HEK293 (cell line): ENCODE measurements at regions not wholly inside any gene's neighbourhood (a gene's known extent, or its start where the extent isn't known, plus 50 kb on each side); places are given as distances from the start of the nearest gene placed in this dataset.

Experiments
- CTCF ChIA-PET: fragments of 350-600 bp; formaldehyde crosslinking; extraction: SDS; loops from one replicate; lab custom pipeline; 2021; ENCODE audit warnings: antibody characterized with exemption; lab: Yijun Ruan, JAX
- POLR2A ChIA-PET: fragments of 300-600 bp; formaldehyde crosslinking; extraction: SDS; loops from one replicate; lab custom pipeline; 2020; ENCODE audit warnings: antibody characterized with exemption, inconsistent platforms; lab: Yijun Ruan, JAX
- H3K27ac ChIP-seq: fragments of 200-500 bp; sonication (Bioruptor generic); 2 replicates; pipeline ENCODE4 v1.5.1; 2014; ENCODE audit warnings: low read depth, low read length, control low read depth, inconsistent platforms; ENCODE audit errors: extremely low read depth
- H3K36me3 ChIP-seq, 2 experiments: fragments of 200-500 bp in 1 of 2; sonication (Bioruptor generic) in 1 of 2; 1 replicate in 1 of 2; 2 replicates in 1 of 2; pipeline ENCODE4 v1.5.1; 2014 to 2017; ENCODE audit warnings: inconsistent platforms in 2 of 2, low read length in 2 of 2; ENCODE audit not compliant: control insufficient read depth in 2 of 2, insufficient read depth in 1 of 2
- H3K4me1 ChIP-seq: fragments of 200-500 bp; sonication (Bioruptor generic); 2 replicates; pipeline ENCODE4 v1.5.1; 2014; ENCODE audit warnings: mild to moderate bottlenecking, low read length, inconsistent platforms; ENCODE audit not compliant: control insufficient read depth, insufficient read depth
- H3K4me3 ChIP-seq: 2 replicates; pipeline ENCODE4 v1.5.1; 2011; ENCODE audit warnings: low read depth, mild to moderate bottlenecking, control low read depth, low read length, moderate library complexity
- H3K9me3 ChIP-seq: fragments of 200-500 bp; sonication (Bioruptor generic); 2 replicates; pipeline ENCODE4 v1.5.1; 2014; ENCODE audit warnings: low read depth, low read length, inconsistent platforms; ENCODE audit not compliant: control insufficient read depth, insufficient read depth
- BCL11A ChIP-seq: fragments of 450-650 bp; formaldehyde crosslinking; IDR thresholded peaks from 2 replicates; pipeline ENCODE4 v1.5.1; 2016; ENCODE audit warnings: low read depth, missing biosample characterization, missing genetic modification characterization
- KLF17 ChIP-seq: fragments of 450-650 bp; formaldehyde crosslinking; IDR thresholded peaks from 2 replicates; pipeline ENCODE4 v1.5.1; 2016; ENCODE audit warnings: missing biosample characterization, missing genetic modification characterization
- MZF1 ChIP-seq: fragments of 450-650 bp; formaldehyde crosslinking; IDR thresholded peaks from 2 replicates; pipeline ENCODE4 v1.5.1; 2017; ENCODE audit warnings: missing biosample characterization, missing genetic modification characterization, borderline replicate concordance
- SCRT2 ChIP-seq: fragments of 450-650 bp; formaldehyde crosslinking; IDR thresholded peaks from 2 replicates; pipeline ENCODE4 v1.5.1; 2016; ENCODE audit warnings: missing biosample characterization, missing genetic modification characterization
- WT1 ChIP-seq: fragments of 450-650 bp; formaldehyde crosslinking; IDR thresholded peaks from 2 replicates; pipeline ENCODE4 v1.5.1; 2016; ENCODE audit warnings: missing biosample characterization, missing genetic modification characterization
- ZBTB11 ChIP-seq: fragments of 450-650 bp; formaldehyde crosslinking; conservative IDR thresholded peaks from 2 replicates; pipeline ENCODE4 v1.5.1; 2016; ENCODE audit warnings: low read depth, missing biosample characterization, missing genetic modification characterization
- ZBTB21 ChIP-seq: fragments of 450-650 bp; formaldehyde crosslinking; IDR thresholded peaks from 2 replicates; pipeline ENCODE4 v1.5.1; 2017; ENCODE audit warnings: missing biosample characterization, missing genetic modification characterization
- ZNF214 ChIP-seq: fragments of 450-650 bp; formaldehyde crosslinking; IDR thresholded peaks from 2 replicates; pipeline ENCODE4 v1.5.1; 2017; ENCODE audit warnings: missing biosample characterization, mild to moderate bottlenecking, missing genetic modification characterization, borderline replicate concordance
- ZNF274 ChIP-seq, 2 experiments: fragments of 200-500 bp in 1 of 2; fragments of 450-650 bp in 1 of 2; sonication (Bioruptor generic) in 1 of 2; formaldehyde crosslinking in 1 of 2; IDR thresholded peaks; 2 replicates each; pipeline versions ENCODE4 v1.5.1 to v1.6.1; 2014 to 2016; ENCODE audit warnings: borderline replicate concordance in 1 of 2, inconsistent platforms in 1 of 2, low read length in 1 of 2, missing biosample characterization in 1 of 2, missing genetic modification characterization in 1 of 2
- ZNF394 ChIP-seq: fragments of 450-650 bp; formaldehyde crosslinking; IDR thresholded peaks from 2 replicates; pipeline ENCODE4 v1.5.1; 2016; ENCODE audit warnings: missing biosample characterization, missing genetic modification characterization, mild to moderate bottlenecking, moderate library complexity, borderline replicate concordance
- ZNF449 ChIP-seq: fragments of 450-650 bp; formaldehyde crosslinking; IDR thresholded peaks from 2 replicates; pipeline ENCODE4 v1.5.1; 2017; ENCODE audit warnings: missing biosample characterization, mild to moderate bottlenecking, missing genetic modification characterization, moderate library complexity
- ZNF530 ChIP-seq: fragments of 450-650 bp; formaldehyde crosslinking; IDR thresholded peaks from 2 replicates; pipeline ENCODE4 v1.5.1; 2016; ENCODE audit warnings: low read depth, missing biosample characterization, missing genetic modification characterization
- ZNF629 ChIP-seq: fragments of 450-650 bp; formaldehyde crosslinking; IDR thresholded peaks from 2 replicates; pipeline ENCODE4 v1.5.1; 2017; ENCODE audit warnings: missing biosample characterization, missing genetic modification characterization
- ZNF692 ChIP-seq: fragments of 450-650 bp; formaldehyde crosslinking; IDR thresholded peaks from 2 replicates; pipeline ENCODE4 v1.5.1; 2016; ENCODE audit warnings: missing biosample characterization, missing genetic modification characterization
- ZNF704 ChIP-seq: fragments of 450-650 bp; formaldehyde crosslinking; IDR thresholded peaks from 2 replicates; pipeline ENCODE4 v1.5.1; 2016; ENCODE audit warnings: missing biosample characterization, missing genetic modification characterization
- TF ChIP-seq, protein P1 (sequence below): fragments of 450-650 bp; formaldehyde crosslinking; IDR thresholded peaks from 2 replicates; pipeline ENCODE4 v1.5.1; 2016; ENCODE audit warnings: missing biosample characterization, missing genetic modification characterization

DNA sequence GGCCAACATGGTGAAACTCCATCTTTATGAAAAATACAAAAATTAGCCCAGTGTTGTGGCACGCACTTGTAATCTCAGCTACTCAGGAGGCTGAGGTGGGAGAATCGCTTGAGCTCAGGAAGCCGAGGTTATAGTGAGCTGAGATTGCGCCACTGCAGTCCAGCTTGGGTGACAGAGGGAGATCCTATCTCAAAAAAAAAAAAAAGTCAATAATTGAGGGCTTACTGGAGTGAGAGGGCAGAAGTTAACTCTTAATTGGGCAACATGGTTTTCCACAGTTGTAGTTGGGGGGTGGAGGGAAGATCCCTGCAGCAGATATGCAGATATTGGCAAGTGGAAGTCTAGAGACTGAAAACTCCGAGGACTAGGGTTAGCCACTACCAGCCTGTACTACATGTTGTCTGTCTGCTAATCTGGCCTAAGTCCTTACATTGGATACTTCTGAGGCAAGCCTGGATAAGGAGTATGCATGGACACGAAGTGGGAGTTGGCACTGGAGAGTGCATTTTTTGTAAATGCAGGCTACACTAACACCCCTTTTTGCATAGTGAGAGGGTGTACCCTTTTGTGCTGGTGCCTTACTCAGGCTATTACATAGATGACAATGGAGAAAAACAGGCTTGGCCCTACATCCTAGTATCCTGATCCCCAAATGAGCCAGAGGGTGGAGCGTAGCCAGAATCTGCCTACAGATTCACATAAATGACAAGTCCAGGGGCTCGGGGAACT is 89.0 kb upstream of the NIPBL start (continued):
- no peak for TF ChIP-seq ZNF449 (tag by site-specific recombination)
- no peak for TF ChIP-seq ZNF530 (tag by site-specific recombination)
- TF ChIP-seq, all 188 proteins: peak for 0

DNA sequence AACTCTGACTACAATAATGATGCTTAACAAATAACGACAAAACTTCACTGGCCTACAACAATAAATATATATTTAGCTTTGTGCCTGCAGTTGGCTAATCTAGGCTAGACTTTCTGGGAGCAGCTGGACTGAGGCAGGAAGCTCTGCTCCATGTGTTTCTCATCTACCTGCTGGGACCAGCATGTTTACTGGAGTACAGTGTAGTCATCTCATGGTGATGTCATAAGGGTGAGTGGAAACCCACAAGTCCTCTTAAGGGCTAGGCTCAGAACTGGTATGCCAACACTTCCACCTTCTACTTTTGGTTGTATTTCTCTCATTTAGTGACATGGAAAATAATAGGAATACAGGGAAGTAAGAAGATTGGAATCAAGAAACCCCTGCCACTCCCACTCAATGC is 85.7 kb upstream of the NIPBL start:
- H3K9me3 ChIP-seq: no peaks in the 10 kb centered on the region
- no peaks in the 10 kb centered on the region for H3K4me1 ChIP-seq
- no peak overlapping the region for H3K27ac ChIP-seq
- TF ChIP-seq KLF17 (peak; percentile 16; the same call in 1 of the 2 replicates), BCL11A (no peak), SCRT2 (tag by site-specific recombination) (peak; percentile 17; the same call in 1 of the 2 replicates), ZNF394 (0 out of 2 replicates have a peak, but pooled peaks have one; percentile 26), ZNF214 (tag by site-specific recombination) (no peak), ZBTB21 (tag by site-specific recombination) (peak; percentile 59; the same call in 1 of the 2 replicates), ZNF692 (tag by site-specific recombination) (0 out of 2 replicates have a peak, but pooled peaks have one; percentile 28), WT1 (tag by site-specific recombination) (no peak), ZNF629 (peak; percentile 37; the same call in 1 of the 2 replicates)
- CTCF ChIA-PET: interaction anchor here (0.6 kb wide), 1 partner anchor 52 kb away, joined by 3 read pairs; no protein-coding TSS in a partner anchor
- POLR2A ChIA-PET: no interaction called here
- H3K36me3 ChIP-seq: no peaks in the 10 kb centered on the region
- no peak overlapping the region for H3K4me3 ChIP-seq

GRCh38 chr5:36792560-36793180 is 83.9 kb upstream of the NIPBL start:
- Histone ChIP-seq H3K9me3 (no peaks in the 10 kb centered on the region), H3K36me3 (no peaks in the 10 kb centered on the region), H3K4me3 (no peak overlapping the region), H3K27ac (no peak overlapping the region)
- TF ChIP-seq ZBTB11 (tag by site-specific recombination): no peak
- TF ChIP-seq ZNF704 (tag by site-specific recombination): no peak
- TF ChIP-seq ZNF274 (IDR thresholded peaks at IDR 0.05; ENCODE audit: low read length): no peak
- no peak for TF ChIP-seq ZNF274 (tag by site-specific recombination; IDR thresholded peaks at IDR 0.05; ENCODE audit: borderline replicate concordance)
- no peak for TF ChIP-seq MZF1 (tag by site-specific recombination)
- TF ChIP-seq, protein P1, sequence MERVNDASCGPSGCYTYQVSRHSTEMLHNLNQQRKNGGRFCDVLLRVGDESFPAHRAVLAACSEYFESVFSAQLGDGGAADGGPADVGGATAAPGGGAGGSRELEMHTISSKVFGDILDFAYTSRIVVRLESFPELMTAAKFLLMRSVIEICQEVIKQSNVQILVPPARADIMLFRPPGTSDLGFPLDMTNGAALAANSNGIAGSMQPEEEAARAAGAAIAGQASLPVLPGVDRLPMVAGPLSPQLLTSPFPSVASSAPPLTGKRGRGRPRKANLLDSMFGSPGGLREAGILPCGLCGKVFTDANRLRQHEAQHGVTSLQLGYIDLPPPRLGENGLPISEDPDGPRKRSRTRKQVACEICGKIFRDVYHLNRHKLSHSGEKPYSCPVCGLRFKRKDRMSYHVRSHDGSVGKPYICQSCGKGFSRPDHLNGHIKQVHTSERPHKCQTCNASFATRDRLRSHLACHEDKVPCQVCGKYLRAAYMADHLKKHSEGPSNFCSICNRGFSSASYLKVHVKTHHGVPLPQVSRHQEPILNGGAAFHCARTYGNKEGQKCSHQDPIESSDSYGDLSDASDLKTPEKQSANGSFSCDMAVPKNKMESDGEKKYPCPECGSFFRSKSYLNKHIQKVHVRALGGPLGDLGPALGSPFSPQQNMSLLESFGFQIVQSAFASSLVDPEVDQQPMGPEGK (tag by site-specific recombination): no peak
- TF ChIP-seq, all 188 proteins: peak for 0
- ChIA-PET CTCF (interaction anchor here (0.6 kb wide), 2 partner anchors 53 to 1731 kb away, joined by 3 read pairs; no protein-coding TSS in a partner anchor), POLR2A (no interaction called here)
- no peaks in the 10 kb centered on the region for H3K4me1 ChIP-seq
